Superior temporal gyrus (tissue), 1 donor: ENCODE measurements at regions not wholly inside any gene's neighbourhood (a gene's known extent, or its start where the extent isn't known, plus 50 kb on each side); places are given as distances from the start of the nearest gene placed in this dataset.

Experiments
- DNase-seq: peaks from one replicate; pipeline ENCODE4 v3.0.0-alpha.2; 2016; ENCODE audit errors: extremely low spot score

GRCh38 chr12:124396544-124397398 is 101.9 kb downstream of the RFLNA start:
- no peak for DNase-seq

DNA sequence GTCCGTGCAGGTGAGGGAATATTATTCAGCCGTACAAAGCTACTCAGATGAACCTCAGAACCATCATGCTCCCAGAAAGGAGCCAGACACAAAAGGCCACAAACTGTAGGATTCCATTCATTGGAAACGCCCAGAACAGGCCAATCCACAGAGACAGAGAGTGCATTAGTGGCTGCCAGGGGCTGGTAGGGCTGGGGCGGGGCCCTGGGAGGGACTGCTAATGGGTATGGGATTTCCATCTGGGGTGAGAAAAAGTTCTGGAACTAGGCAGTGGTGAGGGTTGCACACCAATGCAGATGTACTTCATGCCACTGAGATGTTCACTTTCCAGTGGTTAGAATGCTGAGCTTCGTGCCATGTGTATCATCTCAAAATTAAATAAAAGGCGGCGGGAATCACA is 101.1 kb downstream of the RFLNA start:
- no peak for DNase-seq

- no peak for DNase-seq
Observed at GRCh38 chr12:124395284-124395752, 100.4 kb downstream of the RFLNA start.

DNA sequence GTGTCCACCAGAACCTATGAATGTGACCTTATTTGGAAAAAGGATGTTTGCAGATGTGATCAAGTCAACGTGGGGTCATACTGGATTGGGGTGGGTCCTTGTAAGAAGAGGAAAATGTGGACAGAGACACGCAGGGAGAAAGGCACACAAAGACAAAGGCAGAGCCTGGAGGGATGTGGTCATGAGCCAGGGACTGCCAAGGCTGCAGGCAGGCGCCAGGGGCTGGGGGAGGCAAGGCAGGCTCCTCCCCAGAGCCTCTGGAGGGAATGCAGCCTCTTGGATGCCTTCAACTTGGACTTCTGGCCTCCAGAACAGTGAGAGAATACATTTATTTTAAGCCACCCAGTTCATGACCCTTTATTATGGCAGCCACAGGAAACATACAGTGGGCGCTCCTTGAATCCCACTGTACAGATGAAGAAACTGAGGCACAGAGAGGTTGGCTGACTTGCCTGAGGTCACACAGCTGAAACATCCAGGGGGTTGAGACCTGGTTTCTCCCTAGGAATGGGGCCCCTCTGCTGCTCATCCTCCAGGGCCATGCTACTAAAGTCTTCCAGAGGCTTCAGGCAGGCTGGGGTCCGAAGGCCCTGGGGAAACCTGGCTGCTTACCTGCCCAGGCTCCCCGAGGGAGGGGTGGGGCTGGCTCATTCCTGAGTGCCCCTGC is 99.7 kb downstream of the RFLNA start:
- DNase-seq, result no peak

- DNase-seq, result no peak
Observed at GRCh38 chr12:124393831-124394230, 98.9 kb downstream of the RFLNA start.

DNA sequence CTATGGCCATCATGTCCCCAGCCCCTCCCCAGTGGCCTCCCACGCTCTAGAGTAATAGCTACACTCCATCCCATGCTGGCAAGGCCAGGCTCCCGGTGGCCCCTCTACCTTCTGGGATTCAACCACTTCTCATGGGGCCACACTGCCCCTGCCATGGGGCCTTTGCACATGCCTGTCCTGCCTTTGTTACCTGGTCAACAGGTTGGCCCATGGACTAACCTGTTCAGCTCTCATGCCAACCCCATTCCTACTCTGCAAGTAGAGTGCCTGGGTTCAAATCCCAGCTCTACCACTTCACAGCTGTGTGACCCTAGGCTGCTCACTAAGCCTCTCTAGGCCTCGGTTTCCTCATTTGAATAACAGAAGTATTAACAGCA is 98.5 kb downstream of the RFLNA start:
- no peak for DNase-seq

DNA sequence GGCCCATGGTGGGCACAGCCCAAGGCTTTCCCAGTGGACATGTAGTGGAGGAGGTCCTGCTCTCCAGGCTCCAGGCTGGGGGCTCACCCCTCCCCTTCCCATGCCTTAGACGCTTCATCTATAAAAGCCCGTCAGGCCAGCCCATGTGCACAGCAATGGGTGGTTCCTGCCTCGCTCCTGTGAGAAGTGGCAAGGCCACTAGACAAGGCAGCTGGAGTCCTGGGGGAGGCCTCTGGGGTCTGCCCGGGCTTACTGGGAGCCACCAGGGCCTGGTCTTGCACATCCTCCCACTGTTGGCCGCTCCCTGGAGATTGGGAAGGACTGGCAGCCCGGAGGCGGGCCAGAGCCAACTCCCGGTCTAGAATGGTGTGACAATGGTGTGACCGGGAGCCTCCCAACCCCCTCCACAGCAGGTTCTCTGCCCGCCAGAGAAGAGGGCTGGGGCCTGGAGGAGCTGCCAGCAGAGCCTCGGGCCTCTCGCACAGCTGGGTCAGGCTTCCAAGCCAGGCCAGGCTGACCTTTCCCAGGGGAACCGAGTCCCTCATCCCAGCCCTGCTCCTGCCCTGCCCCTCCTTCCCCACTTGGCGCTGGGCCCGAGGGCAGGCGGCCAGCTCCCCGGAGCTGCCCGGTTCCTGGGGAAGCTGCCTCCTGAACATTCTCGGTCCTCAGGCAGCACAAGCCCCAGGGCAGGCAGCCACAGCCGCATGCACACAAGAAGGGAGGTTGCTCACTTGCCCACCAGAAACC is 97.9 kb downstream of the RFLNA start:
- DNase-seq, result peak; percentile 62

DNA sequence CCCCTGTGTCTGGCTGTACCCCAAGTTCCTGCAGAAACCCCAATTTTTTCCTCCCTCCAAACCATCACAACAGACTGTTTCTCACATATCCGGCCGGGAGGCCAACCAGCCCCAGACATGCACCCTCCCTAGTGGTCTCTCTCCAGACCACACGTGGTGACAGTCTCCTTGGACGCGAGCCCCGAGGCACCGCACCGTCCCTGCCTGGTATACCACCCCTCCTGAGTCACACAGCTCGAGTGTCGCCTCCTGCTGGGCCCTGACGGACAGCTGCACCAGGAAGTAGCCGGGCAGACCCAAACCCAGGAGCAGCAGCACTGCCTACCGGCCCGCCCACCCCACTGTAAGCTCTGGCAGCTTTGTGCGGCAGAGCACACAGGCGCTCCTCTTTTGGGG is 97.4 kb downstream of the RFLNA start:
- DNase-seq, result no peak

GRCh38 chr12:124391340-124392261 is 96.7 kb downstream of the RFLNA start:
- DNase-seq, result no peak

DNA sequence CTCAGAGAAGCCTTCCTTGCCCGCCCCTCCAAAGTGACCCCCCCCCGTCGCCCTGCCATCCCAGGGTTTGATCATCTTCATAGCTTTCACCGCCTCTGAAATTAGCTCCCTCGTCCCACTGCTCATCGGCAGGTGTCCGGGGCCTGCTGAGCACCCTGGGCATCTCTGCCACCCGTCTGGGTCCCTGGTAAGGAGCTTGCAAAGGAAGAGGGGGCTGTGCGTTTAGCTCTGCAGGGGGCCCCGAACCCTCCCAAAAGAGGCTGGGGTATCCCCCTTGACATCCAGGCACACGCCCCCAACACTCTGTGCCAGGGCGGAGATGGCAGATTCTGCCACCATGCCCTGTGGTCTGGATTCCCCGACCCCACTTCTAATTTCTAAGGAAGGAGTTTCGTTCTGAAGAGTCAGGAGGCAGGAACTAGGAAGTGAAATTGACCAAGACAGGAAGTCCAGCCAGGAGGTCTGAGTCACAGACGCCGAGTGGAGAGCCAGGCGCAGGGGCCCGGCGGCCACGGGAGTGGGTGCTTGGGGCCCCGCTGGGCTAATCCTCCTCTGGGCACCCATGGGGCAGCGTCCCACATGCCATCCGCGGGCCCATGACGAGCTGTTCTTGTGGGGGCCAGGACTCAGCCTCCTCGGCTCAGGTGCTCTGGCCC is 95.7 kb downstream of the RFLNA start:
- no peak for DNase-seq

- no peak for DNase-seq
Observed at GRCh38 chr12:124389725-124390441, 95.0 kb downstream of the RFLNA start.

GRCh38 chr12:124389138-124389724 is 94.3 kb downstream of the RFLNA start:
- DNase-seq, result peak; percentile 75

GRCh38 chr12:124388679-124389137 is 93.8 kb downstream of the RFLNA start:
- DNase-seq, result peak; percentile 61

GRCh38 chr12:124388038-124388671 is 93.3 kb downstream of the RFLNA start:
- no peak for DNase-seq

DNA sequence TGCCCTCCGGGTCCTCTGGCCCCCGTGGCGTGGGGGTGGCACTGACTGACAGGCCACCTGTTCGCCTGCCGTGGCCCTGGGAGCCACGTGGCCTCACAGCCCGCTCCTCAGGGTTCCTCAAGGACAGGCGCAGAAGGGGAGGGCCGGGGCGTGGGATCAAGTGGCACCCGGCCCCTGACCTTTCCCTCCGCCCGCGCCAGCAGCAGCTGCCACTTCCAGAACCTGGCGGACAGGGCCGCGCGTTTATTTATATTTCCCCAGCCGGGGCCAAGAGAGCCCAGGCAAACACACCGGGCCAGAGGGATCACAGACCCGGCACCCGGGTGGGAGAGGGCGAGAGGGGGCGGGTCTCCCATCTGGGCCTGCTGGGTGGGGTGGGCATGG is 92.6 kb downstream of the RFLNA start:
- no peak for DNase-seq

DNA sequence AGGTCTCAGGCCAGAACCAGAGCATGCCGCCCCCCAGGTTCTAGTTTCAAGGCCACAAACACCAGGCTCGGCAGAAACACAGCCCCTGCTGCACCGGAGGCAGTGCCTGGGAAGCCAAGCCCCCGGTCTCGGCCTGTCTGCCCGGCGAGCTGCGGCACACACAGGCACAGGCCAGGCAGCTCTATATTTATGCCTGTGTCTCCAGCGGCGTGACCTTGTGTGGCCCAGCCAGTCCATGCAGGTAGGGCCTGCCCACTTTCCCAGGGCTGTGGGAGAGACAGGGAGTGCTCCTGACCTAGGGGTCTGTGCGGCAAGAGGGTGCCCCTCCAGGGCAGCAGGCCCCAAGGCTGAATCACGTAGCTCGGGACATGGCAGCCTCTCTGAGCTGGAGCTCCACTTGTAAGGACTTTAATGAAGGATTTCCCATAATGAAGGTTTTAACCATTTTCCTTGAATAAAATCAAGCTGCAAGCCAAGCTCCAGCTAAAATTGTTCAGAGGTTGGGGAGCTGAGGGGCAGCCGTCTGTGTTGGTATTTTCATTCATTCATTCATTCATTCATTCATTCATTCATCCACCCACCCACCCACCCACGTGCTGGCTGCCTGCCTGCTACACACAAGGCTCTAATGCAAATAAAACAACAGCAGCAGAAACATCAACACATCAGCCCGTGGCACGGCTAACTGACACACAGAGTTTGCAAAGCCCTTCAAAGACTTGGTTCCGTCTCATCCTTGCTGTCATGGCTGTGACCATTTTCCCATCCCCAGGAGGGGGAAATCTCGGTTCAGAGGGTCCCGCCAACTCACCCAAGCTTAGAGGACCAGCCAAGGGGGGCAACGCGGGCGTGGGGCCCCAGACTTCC is 92.0 kb downstream of the RFLNA start:
- DNase-seq, result no peak

DNA sequence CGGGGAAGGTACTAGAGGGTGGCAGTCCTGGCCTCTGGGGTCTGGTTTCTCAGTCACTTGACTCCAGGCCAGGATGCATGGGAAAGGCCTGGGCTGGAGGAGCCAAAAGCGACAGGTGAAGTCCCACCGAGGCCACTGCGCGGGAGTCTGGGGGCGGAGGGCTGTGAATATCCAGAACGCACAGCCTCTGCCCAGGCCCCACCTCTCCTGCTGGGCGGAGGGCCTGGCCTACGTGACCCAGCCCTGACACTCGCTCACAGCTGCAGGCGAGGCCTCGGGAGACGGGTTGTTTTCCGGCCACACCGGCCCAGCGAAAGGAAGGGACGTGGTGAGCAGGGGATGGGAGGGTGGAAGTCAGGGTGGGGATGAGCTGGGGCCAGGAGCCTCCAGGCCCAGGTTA is 91.2 kb downstream of the RFLNA start:
- DNase-seq, result no peak
